ENCODE measurements at regions not wholly inside any gene's neighbourhood (a gene's known extent, or its start where the extent isn't known, plus 50 kb on each side); places are given as distances from the start of the nearest gene placed in this dataset.

DNA sequence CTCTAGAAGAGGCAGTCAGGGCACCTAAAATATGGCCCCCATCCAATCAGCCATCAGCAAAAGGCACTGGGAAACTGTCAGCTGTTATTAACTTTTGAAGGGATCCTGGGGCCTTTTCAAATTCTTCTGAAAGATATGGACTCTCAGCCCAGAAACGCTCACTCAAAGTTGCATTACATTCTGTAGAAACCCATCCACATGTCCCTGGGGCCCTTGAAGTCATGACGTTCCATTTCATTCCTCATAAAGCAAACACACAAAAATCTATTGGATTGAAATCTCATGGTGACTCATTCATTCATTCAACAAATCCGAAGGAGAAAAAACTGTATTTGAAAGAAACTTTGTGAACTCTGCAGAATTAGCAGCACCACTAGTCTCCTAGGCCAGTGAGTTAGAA, 215.3 kb downstream of the C16orf95 start:
- TF ChIP-seq SUZ12 (IDR thresholded peaks at IDR 0.05; ENCODE audit: extremely low read depth, insufficient read depth, insufficient read length) (no peak), YY1 (IDR thresholded peaks at IDR 0.05; ENCODE audit: insufficient read depth, insufficient read length) (no peak), ZNF274 (IDR thresholded peaks at IDR 0.05; ENCODE audit: low read depth, low read length) (no peak)
